HG03103 (cell line): ENCODE measurements at regions not wholly inside any gene's neighbourhood (a gene's known extent, or its start where the extent isn't known, plus 50 kb on each side); places are given as distances from the start of the nearest gene placed in this dataset.

Experiments
- ATAC-seq: cut with Tn5 transposase; IDR thresholded peaks from one replicate; pipeline ENCODE4 v1.9.1; 2021; ENCODE audit warnings: low read depth; ENCODE audit not compliant: unreplicated experiment

GRCh38 chr1:61531716-61532115 lies 193.2 kb downstream of the TM2D1 start:
- no peak for ATAC-seq

GRCh38 chr1:61523893-61524605 lies 200.9 kb downstream of the TM2D1 start:
- no peak for ATAC-seq

- no peak for ATAC-seq
Measured at GRCh38 chr1:61523229-61523628, 201.7 kb downstream of the TM2D1 start.

GRCh38 chr1:61520401-61520800 lies 204.5 kb downstream of the TM2D1 start:
- ATAC-seq: no peak

- no peak for ATAC-seq
Measured at GRCh38 chr1:61519631-61520030, 205.3 kb downstream of the TM2D1 start.

- ATAC-seq: no peak
Measured at GRCh38 chr1:61518670-61519400, 206.1 kb downstream of the TM2D1 start.

GRCh38 chr1:61517345-61517744 lies 207.6 kb downstream of the TM2D1 start:
- no peak for ATAC-seq

GRCh38 chr1:61515096-61515495 lies 209.8 kb downstream of the TM2D1 start:
- no peak for ATAC-seq
